ENCODE measurements at regions not wholly inside any gene's neighbourhood (a gene's known extent, or its start where the extent isn't known, plus 50 kb on each side); places are given as distances from the start of the nearest gene placed in this dataset.

- no peak for TF ChIP-seq CTCF (IDR thresholded peaks at IDR 0.05)
- no peak for TF ChIP-seq POLR2A (IDR thresholded peaks at IDR 0.05)
These were observed 259.9 kb downstream of the BUD13 start for GRCh38 chr11:116512841-116513240.
